ENCODE measurements at regions not wholly inside any gene's neighbourhood (a gene's known extent, or its start where the extent isn't known, plus 50 kb on each side); places are given as distances from the start of the nearest gene placed in this dataset.

- ATAC-seq (no peak), DNase-seq (no peak)
- Histone ChIP-seq H3K27ac (no peak overlapping the region), H3K4me3 (no peak overlapping the region), H3K4me1 (peaks cover 0 to 40% (median 20%) of the 10 kb centered on the region in 9 donors), H3K27me3 (peaks cover 0 to 25% (median 0%) of the 10 kb centered on the region in 7 donors), H3K9me3 (peaks cover 0 to 7% (median 0%) of the 10 kb centered on the region in 11 donors), H3K36me3 (no peaks in the 10 kb centered on the region)
- WGBS, 2 donors, result 86 to 89% methylated on average over 8 of the region's 8 CpGs
- no peak for TF ChIP-seq CTCF (IDR thresholded peaks at IDR 0.05)
- intact Hi-C loops (cut with DNase I), result no loop called here
Measured at GRCh38 chr2:219699440-219699821, 72.0 kb downstream of the SLC4A3 start.

GRCh38 chr2:219701847-219702634 is 74.6 kb downstream of the SLC4A3 start:
- ATAC-seq (peak; percentile 26 to 69 (median 62)), DNase-seq (peak; percentile 43 to 44)
- Histone ChIP-seq H3K36me3 (no peaks in the 10 kb centered on the region), H3K27me3 (peaks cover 0 to 19% (median 0%) of the 10 kb centered on the region in 7 donors), H3K4me1 (peaks cover 0 to 49% (median 24%) of the 10 kb centered on the region in 9 donors), H3K4me3 (no peak overlapping the region), H3K27ac (peak overlapping the region in 8 of 10 donors; percentile 13 to 76 (median 50)), H3K9me3 (no peaks in the 10 kb centered on the region)
- 33 to 35% methylated on average over 8 of the region's 8 CpGs for WGBS, 2 donors
- no peak for TF ChIP-seq CTCF (IDR thresholded peaks at IDR 0.05)
- intact Hi-C loops (cut with DNase I), result loop anchor here in 1 of 10 donors (5.0 kb wide), 1 partner anchor 160 kb away; the partner anchor contains the start of genes CHPF and TMEM198

- peak in 5 of 8 donors; percentile 4 to 50 (median 20) for ATAC-seq
Measured at GRCh38 chr2:219702796-219703545, 75.5 kb downstream of the SLC4A3 start.

More at GRCh38 chr2:219702796-219703545, 75.5 kb downstream of the SLC4A3 start:
- no peaks in the 10 kb centered on the region for H3K9me3 ChIP-seq
- H3K27me3 ChIP-seq, result peaks cover 0 to 12% (median 0%) of the 10 kb centered on the region in 7 donors
- WGBS, 2 donors, result 48 to 64% methylated on average over 7 of the region's 7 CpGs
- H3K27ac ChIP-seq, result peak overlapping the region in 4 of 10 donors; percentile 17 to 62 (median 38)
- H3K36me3 ChIP-seq, result no peaks in the 10 kb centered on the region
- intact Hi-C loops (cut with DNase I), result loop anchor here in 1 of 10 donors (5.0 kb wide), 1 partner anchor 161 kb away; the partner anchor contains the start of genes CHPF and TMEM198
- H3K4me3 ChIP-seq, result no peak overlapping the region
- H3K4me1 ChIP-seq, result peaks cover 0 to 44% (median 24%) of the 10 kb centered on the region in 9 donors
- no peak for TF ChIP-seq CTCF (IDR thresholded peaks at IDR 0.05)
- DNase-seq, result no peak

Measured in heart right ventricle (tissue), 16 donors.